GM23338 (cell line): ENCODE measurements at regions not wholly inside any gene's neighbourhood (a gene's known extent, or its start where the extent isn't known, plus 50 kb on each side); places are given as distances from the start of the nearest gene placed in this dataset.

Experiments
- ATAC-seq: fragments of 200-7000 bp; cut with Tn5 transposase; 3 replicates; pipeline ENCODE4 v1.9.1; 2020
- DNase-seq: peaks from one replicate; pipeline ENCODE4 v3.0.0-alpha.2; 2015; ENCODE audit warnings: low spot score
- H2AFZ ChIP-seq: fragments of 200-600 bp; sonication (generic); 2 replicates; pipeline ENCODE4 v1.8.0; 2016; ENCODE audit warnings: antibody characterized with exemption, mild to moderate bottlenecking, moderate library complexity
- H3F3A ChIP-seq: fragments of 200-600 bp; sonication (generic); replicated peaks from 2 replicates; pipeline ENCODE4 v1.8.0; 2017; ENCODE audit warnings: antibody characterized with exemption, mixed run types, low read depth
- H3K27ac ChIP-seq: fragments of 200-600 bp; sonication (generic); 2 replicates; pipeline ENCODE4 v1.6.1; 2016; ENCODE audit warnings: low read depth
- H3K27me3 ChIP-seq: fragments of 200-600 bp; sonication (generic); 2 replicates; pipeline ENCODE4 v1.8.0; 2016; ENCODE audit warnings: mild to moderate bottlenecking, mixed run types, moderate library complexity; ENCODE audit not compliant: insufficient read depth
- H3K36me3 ChIP-seq: fragments of 200-600 bp; sonication (generic); 2 replicates; pipeline ENCODE4 v1.8.0; 2016; ENCODE audit warnings: mild to moderate bottlenecking; ENCODE audit not compliant: insufficient read depth
- H3K4me1 ChIP-seq: fragments of 200-600 bp; sonication (generic); 2 replicates; pipeline ENCODE4 v1.8.0; 2016; ENCODE audit warnings: mild to moderate bottlenecking, moderate library complexity; ENCODE audit not compliant: insufficient read depth
- H3K4me2 ChIP-seq: fragments of 200-600 bp; sonication (generic); 2 replicates; pipeline ENCODE4 v1.7.1; 2017; ENCODE audit warnings: mixed run types
- H3K4me3 ChIP-seq: fragments of 200-600 bp; sonication (generic); 2 replicates; pipeline ENCODE4 v1.6.1; 2016; ENCODE audit warnings: mixed run types
- H3K79me2 ChIP-seq: fragments of 200-600 bp; sonication (generic); replicated peaks from 2 replicates; pipeline ENCODE4 v1.8.0; 2017; ENCODE audit warnings: mild to moderate bottlenecking; ENCODE audit not compliant: insufficient read depth
- H3K9me2 ChIP-seq: fragments of 200-600 bp; sonication (generic); 2 replicates; pipeline ENCODE4 v1.8.0; 2017; ENCODE audit not compliant: insufficient read depth
- H4K20me1 ChIP-seq: fragments of 200-600 bp; sonication (generic); replicated peaks from 2 replicates; pipeline ENCODE4 v1.8.0; 2017; ENCODE audit warnings: mild to moderate bottlenecking; ENCODE audit not compliant: insufficient read depth
- H3K27ac Mint-ChIP-seq: 2 replicates; pipeline ENCODE4 v1.8.0; 2020; ENCODE audit warnings: inconsistent platforms, mild to moderate bottlenecking, moderate library complexity, mixed read lengths
- H3K27me3 Mint-ChIP-seq: 3 replicates; pipeline ENCODE4 v1.8.0; 2022; ENCODE audit warnings: low read depth, mild to moderate bottlenecking, moderate library complexity, mixed read lengths, inconsistent platforms; ENCODE audit not compliant: insufficient read depth, poor library complexity
- H3K36me3 Mint-ChIP-seq: 3 replicates; pipeline ENCODE4 v1.8.0; 2021; ENCODE audit warnings: low read depth, mild to moderate bottlenecking, inconsistent platforms, moderate library complexity, mixed read lengths
- H3K4me1 Mint-ChIP-seq: 3 replicates; pipeline ENCODE4 v1.8.0; 2020; ENCODE audit warnings: mild to moderate bottlenecking, inconsistent platforms, mixed read lengths
- H3K4me3 Mint-ChIP-seq: 3 replicates; pipeline ENCODE4 v1.8.0; 2021; ENCODE audit warnings: moderate library complexity, mild to moderate bottlenecking, inconsistent platforms, mixed read lengths
- H3K9me3 Mint-ChIP-seq: 3 replicates; pipeline ENCODE4 v1.8.0; 2020; ENCODE audit warnings: moderate library complexity, mild to moderate bottlenecking, inconsistent platforms, mixed read lengths
- CREB1 ChIP-seq: fragments of 250-450 bp; sonication (Bioruptor Pico); IDR thresholded peaks from 2 replicates; pipeline ENCODE4 v1.5.0; 2020; ENCODE audit warnings: low read depth, mild to moderate bottlenecking, moderate library complexity
- EZH2 ChIP-seq: fragments of 200-600 bp; sonication (generic); IDR thresholded peaks from one replicate; pipeline ENCODE4 v1.8.0; 2017; ENCODE audit warnings: antibody characterized with exemption, mild to moderate bottlenecking, low read depth; ENCODE audit not compliant: unreplicated experiment
- JUNB ChIP-seq: IDR thresholded peaks from one replicate; pipeline ENCODE4 v1.6.1; 2016; ENCODE audit warnings: antibody characterized with exemption; ENCODE audit not compliant: unreplicated experiment
- POLR2AphosphoS5 ChIP-seq: IDR thresholded peaks from 2 replicates; pipeline ENCODE4 v1.6.1; 2016; ENCODE audit warnings: antibody characterized with exemption, low read depth
- STAT1 ChIP-seq: IDR thresholded peaks from one replicate; pipeline ENCODE4 v1.6.1; 2016; ENCODE audit warnings: antibody characterized with exemption; ENCODE audit not compliant: unreplicated experiment
- ZNF114 ChIP-seq: fragments of 250-450 bp; sonication (Bioruptor Pico); IDR thresholded peaks from 2 replicates; pipeline ENCODE4 v1.5.0; 2020; ENCODE audit warnings: mild to moderate bottlenecking, moderate library complexity
- TF ChIP-seq, protein P1 (sequence below): fragments of 250-450 bp; sonication (Bioruptor Pico); IDR thresholded peaks from 2 replicates; pipeline ENCODE4 v1.5.0; 2020; ENCODE audit warnings: mild to moderate bottlenecking, moderate library complexity
- TF ChIP-seq, protein P2 (sequence below): IDR thresholded peaks from 2 replicates; pipeline ENCODE4 v1.6.1; 2016; ENCODE audit warnings: antibody characterized with exemption
- TF ChIP-seq, protein P3 (sequence below), 2 experiments: fragments of 200-600 bp in 1 of 2; sonication (generic) in 1 of 2; conservative IDR thresholded peaks; 2 replicates each; pipeline versions ENCODE4 v1.5.1 to v1.6.1; 2016 to 2017; ENCODE audit warnings: antibody characterized with exemption in 2 of 2, low read depth in 2 of 2, mild to moderate bottlenecking in 2 of 2, moderate library complexity in 1 of 2

DNA sequence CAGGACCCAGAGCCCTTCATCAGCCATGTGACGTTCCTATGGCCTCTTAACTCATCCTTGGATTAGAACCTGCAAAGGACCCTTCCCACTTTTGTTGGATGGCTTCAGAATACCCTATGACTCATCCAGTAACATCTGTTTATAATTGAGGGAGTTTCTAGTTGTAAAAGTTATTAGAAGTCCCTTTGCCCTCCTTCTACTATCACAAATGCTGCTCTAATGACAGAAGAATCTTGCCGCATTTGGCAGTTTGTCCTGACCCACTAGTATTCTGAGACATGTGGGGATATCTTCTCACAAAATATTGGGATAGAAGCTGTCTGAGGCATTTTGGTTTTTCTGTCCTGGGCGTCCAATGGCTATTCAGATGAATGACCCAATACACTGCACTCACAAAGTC lies 251.8 kb upstream of the TMEM72 start:
- no peaks in the 10 kb centered on the region for H4K20me1 ChIP-seq
- ATAC-seq (no peak), DNase-seq (no peak)
- H3K4me1 ChIP-seq, result no peaks in the 10 kb centered on the region
- no peaks in the 10 kb centered on the region for H3K9me2 ChIP-seq
- peak overlapping the region; percentile 16; the same call in 1 of the 2 replicates for H2AFZ ChIP-seq
- H3K9me3 Mint-ChIP-seq, result no peaks in the 10 kb centered on the region
- H3K4me1 Mint-ChIP-seq, result no peaks in the 10 kb centered on the region
- H3K4me3 Mint-ChIP-seq, result no peak overlapping the region
- H3K4me3 ChIP-seq, result no peak overlapping the region
- H3K27ac Mint-ChIP-seq, result no peak overlapping the region
- TF ChIP-seq JUNB, result no peak
- TF ChIP-seq, protein P1, sequence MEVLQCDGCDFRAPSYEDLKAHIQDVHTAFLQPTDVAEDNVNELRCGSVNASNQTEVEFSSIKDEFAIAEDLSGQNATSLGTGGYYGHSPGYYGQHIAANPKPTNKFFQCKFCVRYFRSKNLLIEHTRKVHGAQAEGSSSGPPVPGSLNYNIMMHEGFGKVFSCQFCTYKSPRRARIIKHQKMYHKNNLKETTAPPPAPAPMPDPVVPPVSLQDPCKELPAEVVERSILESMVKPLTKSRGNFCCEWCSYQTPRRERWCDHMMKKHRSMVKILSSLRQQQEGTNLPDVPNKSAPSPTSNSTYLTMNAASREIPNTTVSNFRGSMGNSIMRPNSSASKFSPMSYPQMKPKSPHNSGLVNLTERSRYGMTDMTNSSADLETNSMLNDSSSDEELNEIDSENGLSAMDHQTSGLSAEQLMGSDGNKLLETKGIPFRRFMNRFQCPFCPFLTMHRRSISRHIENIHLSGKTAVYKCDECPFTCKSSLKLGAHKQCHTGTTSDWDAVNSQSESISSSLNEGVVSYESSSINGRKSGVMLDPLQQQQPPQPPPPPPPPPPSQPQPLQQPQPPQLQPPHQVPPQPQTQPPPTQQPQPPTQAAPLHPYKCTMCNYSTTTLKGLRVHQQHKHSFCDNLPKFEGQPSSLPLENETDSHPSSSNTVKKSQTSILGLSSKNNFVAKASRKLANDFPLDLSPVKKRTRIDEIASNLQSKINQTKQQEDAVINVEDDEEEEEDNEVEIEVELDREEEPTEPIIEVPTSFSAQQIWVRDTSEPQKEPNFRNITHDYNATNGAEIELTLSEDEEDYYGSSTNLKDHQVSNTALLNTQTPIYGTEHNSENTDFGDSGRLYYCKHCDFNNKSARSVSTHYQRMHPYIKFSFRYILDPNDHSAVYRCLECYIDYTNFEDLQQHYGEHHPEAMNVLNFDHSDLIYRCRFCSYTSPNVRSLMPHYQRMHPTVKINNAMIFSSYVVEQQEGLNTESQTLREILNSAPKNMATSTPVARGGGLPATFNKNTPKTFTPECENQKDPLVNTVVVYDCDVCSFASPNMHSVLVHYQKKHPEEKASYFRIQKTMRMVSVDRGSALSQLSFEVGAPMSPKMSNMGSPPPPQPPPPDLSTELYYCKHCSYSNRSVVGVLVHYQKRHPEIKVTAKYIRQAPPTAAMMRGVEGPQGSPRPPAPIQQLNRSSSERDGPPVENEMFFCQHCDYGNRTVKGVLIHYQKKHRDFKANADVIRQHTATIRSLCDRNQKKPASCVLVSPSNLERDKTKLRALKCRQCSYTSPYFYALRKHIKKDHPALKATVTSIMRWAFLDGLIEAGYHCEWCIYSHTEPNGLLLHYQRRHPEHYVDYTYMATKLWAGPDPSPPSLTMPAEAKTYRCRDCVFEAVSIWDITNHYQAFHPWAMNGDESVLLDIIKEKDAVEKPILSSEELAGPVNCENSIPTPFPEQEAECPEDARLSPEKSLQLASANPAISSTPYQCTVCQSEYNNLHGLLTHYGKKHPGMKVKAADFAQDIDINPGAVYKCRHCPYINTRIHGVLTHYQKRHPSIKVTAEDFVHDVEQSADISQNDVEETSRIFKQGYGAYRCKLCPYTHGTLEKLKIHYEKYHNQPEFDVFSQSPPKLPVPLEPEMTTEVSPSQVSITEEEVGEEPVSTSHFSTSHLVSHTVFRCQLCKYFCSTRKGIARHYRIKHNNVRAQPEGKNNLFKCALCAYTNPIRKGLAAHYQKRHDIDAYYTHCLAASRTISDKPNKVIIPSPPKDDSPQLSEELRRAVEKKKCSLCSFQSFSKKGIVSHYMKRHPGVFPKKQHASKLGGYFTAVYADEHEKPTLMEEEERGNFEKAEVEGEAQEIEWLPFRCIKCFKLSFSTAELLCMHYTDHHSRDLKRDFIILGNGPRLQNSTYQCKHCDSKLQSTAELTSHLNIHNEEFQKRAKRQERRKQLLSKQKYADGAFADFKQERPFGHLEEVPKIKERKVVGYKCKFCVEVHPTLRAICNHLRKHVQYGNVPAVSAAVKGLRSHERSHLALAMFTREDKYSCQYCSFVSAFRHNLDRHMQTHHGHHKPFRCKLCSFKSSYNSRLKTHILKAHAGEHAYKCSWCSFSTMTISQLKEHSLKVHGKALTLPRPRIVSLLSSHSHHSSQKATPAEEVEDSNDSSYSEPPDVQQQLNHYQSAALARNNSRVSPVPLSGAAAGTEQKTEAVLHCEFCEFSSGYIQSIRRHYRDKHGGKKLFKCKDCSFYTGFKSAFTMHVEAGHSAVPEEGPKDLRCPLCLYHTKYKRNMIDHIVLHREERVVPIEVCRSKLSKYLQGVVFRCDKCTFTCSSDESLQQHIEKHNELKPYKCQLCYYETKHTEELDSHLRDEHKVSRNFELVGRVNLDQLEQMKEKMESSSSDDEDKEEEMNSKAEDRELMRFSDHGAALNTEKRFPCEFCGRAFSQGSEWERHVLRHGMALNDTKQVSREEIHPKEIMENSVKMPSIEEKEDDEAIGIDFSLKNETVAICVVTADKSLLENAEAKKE, result no peak
- no peak for TF ChIP-seq EZH2
- TF ChIP-seq CREB1 (CRISPR knock-in tag), result no peak
- TF ChIP-seq, protein P2, sequence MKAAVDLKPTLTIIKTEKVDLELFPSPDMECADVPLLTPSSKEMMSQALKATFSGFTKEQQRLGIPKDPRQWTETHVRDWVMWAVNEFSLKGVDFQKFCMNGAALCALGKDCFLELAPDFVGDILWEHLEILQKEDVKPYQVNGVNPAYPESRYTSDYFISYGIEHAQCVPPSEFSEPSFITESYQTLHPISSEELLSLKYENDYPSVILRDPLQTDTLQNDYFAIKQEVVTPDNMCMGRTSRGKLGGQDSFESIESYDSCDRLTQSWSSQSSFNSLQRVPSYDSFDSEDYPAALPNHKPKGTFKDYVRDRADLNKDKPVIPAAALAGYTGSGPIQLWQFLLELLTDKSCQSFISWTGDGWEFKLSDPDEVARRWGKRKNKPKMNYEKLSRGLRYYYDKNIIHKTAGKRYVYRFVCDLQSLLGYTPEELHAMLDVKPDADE, result no peak
- no peak for TF ChIP-seq STAT1
- TF ChIP-seq, protein P3, sequence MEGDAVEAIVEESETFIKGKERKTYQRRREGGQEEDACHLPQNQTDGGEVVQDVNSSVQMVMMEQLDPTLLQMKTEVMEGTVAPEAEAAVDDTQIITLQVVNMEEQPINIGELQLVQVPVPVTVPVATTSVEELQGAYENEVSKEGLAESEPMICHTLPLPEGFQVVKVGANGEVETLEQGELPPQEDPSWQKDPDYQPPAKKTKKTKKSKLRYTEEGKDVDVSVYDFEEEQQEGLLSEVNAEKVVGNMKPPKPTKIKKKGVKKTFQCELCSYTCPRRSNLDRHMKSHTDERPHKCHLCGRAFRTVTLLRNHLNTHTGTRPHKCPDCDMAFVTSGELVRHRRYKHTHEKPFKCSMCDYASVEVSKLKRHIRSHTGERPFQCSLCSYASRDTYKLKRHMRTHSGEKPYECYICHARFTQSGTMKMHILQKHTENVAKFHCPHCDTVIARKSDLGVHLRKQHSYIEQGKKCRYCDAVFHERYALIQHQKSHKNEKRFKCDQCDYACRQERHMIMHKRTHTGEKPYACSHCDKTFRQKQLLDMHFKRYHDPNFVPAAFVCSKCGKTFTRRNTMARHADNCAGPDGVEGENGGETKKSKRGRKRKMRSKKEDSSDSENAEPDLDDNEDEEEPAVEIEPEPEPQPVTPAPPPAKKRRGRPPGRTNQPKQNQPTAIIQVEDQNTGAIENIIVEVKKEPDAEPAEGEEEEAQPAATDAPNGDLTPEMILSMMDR (conservative IDR thresholded peaks at IDR 0.05; ENCODE audit: low read depth in 2 of 2), result no peak
- TF ChIP-seq ZNF114 (CRISPR knock-in tag), result no peak
- no peak for TF ChIP-seq POLR2AphosphoS5
- no peaks in the 10 kb centered on the region for H3K79me2 ChIP-seq
- no peaks in the 10 kb centered on the region for H3K27me3 ChIP-seq
- H3K27me3 Mint-ChIP-seq, result peaks cover 3% of the 10 kb centered on the region
- no peaks in the 10 kb centered on the region for H3K36me3 Mint-ChIP-seq
- H3F3A ChIP-seq, result no peaks in the 10 kb centered on the region
- no peaks in the 10 kb centered on the region for H3K36me3 ChIP-seq
- H3K27ac ChIP-seq, result no peak overlapping the region
- H3K4me2 ChIP-seq, result no peak overlapping the region
